ENCODE measurements at regions not wholly inside any gene's neighbourhood (a gene's known extent, or its start where the extent isn't known, plus 50 kb on each side); places are given as distances from the start of the nearest gene placed in this dataset.

- no peak for TF ChIP-seq SPI1 (IDR thresholded peaks at IDR 0.05; ENCODE audit: borderline replicate concordance, low read depth)
- no peak overlapping the region for H3K27ac ChIP-seq (replicated peaks)
- DNase-seq (ENCODE audit: low read depth in 1 of 2, low spot score in 1 of 2): no peak
- H3K4me3 ChIP-seq (replicated peaks; ENCODE audit: insufficient read depth, low read length): no peak overlapping the region
- H3K27me3 ChIP-seq (ENCODE audit: insufficient read depth, poor library complexity, severe bottlenecking): peaks cover 6% of the 10 kb centered on the region
Observed at GRCh38 chr1:38326856-38327255, 280.3 kb upstream of the POU3F1 start.

- DNase-seq (ENCODE audit: low read depth in 1 of 2, low spot score in 1 of 2): no peak
- H3K27me3 ChIP-seq (ENCODE audit: insufficient read depth, poor library complexity, severe bottlenecking): peaks cover 6% of the 10 kb centered on the region
- H3K4me3 ChIP-seq (replicated peaks; ENCODE audit: insufficient read depth, low read length): no peak overlapping the region
- TF ChIP-seq REST (IDR thresholded peaks at IDR 0.05; ENCODE audit: insufficient replicate concordance, low read depth): no peak
- TF ChIP-seq SPI1 (IDR thresholded peaks at IDR 0.05; ENCODE audit: borderline replicate concordance, low read depth): no peak
- no peak for TF ChIP-seq GABPA (IDR thresholded peaks at IDR 0.05; ENCODE audit: low read depth)
- no peak for TF ChIP-seq POLR2AphosphoS5 (IDR thresholded peaks at IDR 0.05; ENCODE audit: low read depth)
- TF ChIP-seq CTCF (IDR thresholded peaks at IDR 0.05; ENCODE audit: insufficient read depth, low read length): no peak
- no peak overlapping the region for H3K27ac ChIP-seq (replicated peaks)
Observed at GRCh38 chr1:38326135-38326534, 279.5 kb upstream of the POU3F1 start.

GRCh38 chr1:38312753-38313152, 266.2 kb upstream of the POU3F1 start:
- DNase-seq (ENCODE audit: low read depth in 1 of 2, low spot score in 1 of 2): no peak
- H3K27me3 ChIP-seq (ENCODE audit: insufficient read depth, poor library complexity, severe bottlenecking): peaks cover 4% of the 10 kb centered on the region
- TF ChIP-seq SPI1 (IDR thresholded peaks at IDR 0.05; ENCODE audit: borderline replicate concordance, low read depth): no peak
- no peak for TF ChIP-seq CTCF (IDR thresholded peaks at IDR 0.05; ENCODE audit: insufficient read depth, low read length)
- no peak for TF ChIP-seq POLR2AphosphoS5 (IDR thresholded peaks at IDR 0.05; ENCODE audit: low read depth)
- TF ChIP-seq GABPA (IDR thresholded peaks at IDR 0.05; ENCODE audit: low read depth): no peak
- no peak for TF ChIP-seq REST (IDR thresholded peaks at IDR 0.05; ENCODE audit: insufficient replicate concordance, low read depth)
- no peak overlapping the region for H3K27ac ChIP-seq (replicated peaks)
- no peak overlapping the region for H3K4me3 ChIP-seq (replicated peaks; ENCODE audit: insufficient read depth, low read length)

GRCh38 chr1:38310079-38310478, 263.5 kb upstream of the POU3F1 start:
- TF ChIP-seq CTCF (IDR thresholded peaks at IDR 0.05; ENCODE audit: insufficient read depth, low read length): no peak
- no peak for DNase-seq (ENCODE audit: low read depth in 1 of 2, low spot score in 1 of 2)
- Histone ChIP-seq H3K4me3 (replicated peaks; ENCODE audit: insufficient read depth, low read length) (no peak overlapping the region), H3K27me3 (ENCODE audit: insufficient read depth, poor library complexity, severe bottlenecking) (peaks cover 5% of the 10 kb centered on the region), H3K27ac (replicated peaks) (no peak overlapping the region)

All from HL-60 (cell line).